Kidney epithelial cell (primary cell): ENCODE measurements at regions not wholly inside any gene's neighbourhood (a gene's known extent, or its start where the extent isn't known, plus 50 kb on each side); places are given as distances from the start of the nearest gene placed in this dataset.
"Not testable (repeated sequence)": the region's sequence is repeated elsewhere in the genome, so short reads cannot be mapped to it uniquely, and the experiment has no call there.

Experiments used
- DNase-seq: peaks from one replicate; pipeline ENCODE4 v3.0.0-alpha.2; 2010; ENCODE audit warnings: low read depth
- H3K27me3 ChIP-seq: 2 replicates; pipeline ENCODE4 v1.6.0; 2011; ENCODE audit warnings: low read length; ENCODE audit not compliant: control insufficient read depth, insufficient read depth
- H3K36me3 ChIP-seq: 2 replicates; pipeline ENCODE4 v1.5.1; 2011; ENCODE audit warnings: low read length; ENCODE audit not compliant: control insufficient read depth, insufficient read depth
- H3K4me3 ChIP-seq: 2 replicates; pipeline ENCODE4 v1.5.1; 2011; ENCODE audit warnings: low read depth, mild to moderate bottlenecking, control low read depth, low read length
- TF ChIP-seq, protein P1 (sequence below): IDR thresholded peaks from 2 replicates; pipeline ENCODE4 v1.5.1; 2011; ENCODE audit warnings: mild to moderate bottlenecking, moderate library complexity, low read length, control low read depth, inconsistent platforms; ENCODE audit not compliant: insufficient read depth, poor library complexity, severe bottlenecking

DNA sequence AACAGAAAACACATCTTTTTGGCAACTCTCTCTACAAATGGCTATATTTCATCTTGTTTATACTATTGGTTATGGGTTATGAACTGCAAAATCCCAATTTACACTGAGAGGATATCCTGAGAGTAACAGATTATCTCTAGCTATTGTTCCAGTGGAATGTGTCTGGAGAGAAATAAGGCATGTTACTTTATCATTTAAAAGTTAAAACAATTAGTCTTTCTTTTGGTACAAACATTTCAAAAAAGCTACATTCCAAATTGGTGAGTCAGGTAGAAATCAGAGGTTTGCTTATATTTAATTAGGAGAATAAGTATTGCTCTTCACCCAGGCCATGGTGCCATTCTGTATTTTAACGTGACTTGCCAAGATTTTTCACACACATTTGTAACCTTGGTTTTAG lies 411.6 kb downstream of the CCER1 start:
- TF ChIP-seq, protein P1, sequence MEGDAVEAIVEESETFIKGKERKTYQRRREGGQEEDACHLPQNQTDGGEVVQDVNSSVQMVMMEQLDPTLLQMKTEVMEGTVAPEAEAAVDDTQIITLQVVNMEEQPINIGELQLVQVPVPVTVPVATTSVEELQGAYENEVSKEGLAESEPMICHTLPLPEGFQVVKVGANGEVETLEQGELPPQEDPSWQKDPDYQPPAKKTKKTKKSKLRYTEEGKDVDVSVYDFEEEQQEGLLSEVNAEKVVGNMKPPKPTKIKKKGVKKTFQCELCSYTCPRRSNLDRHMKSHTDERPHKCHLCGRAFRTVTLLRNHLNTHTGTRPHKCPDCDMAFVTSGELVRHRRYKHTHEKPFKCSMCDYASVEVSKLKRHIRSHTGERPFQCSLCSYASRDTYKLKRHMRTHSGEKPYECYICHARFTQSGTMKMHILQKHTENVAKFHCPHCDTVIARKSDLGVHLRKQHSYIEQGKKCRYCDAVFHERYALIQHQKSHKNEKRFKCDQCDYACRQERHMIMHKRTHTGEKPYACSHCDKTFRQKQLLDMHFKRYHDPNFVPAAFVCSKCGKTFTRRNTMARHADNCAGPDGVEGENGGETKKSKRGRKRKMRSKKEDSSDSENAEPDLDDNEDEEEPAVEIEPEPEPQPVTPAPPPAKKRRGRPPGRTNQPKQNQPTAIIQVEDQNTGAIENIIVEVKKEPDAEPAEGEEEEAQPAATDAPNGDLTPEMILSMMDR = no peak
- no peak for DNase-seq
- Histone ChIP-seq H3K27me3 (no peaks in the 10 kb centered on the region), H3K36me3 (no peaks in the 10 kb centered on the region), H3K4me3 (no peak overlapping the region)

- not testable (repeated sequence) for H3K4me3 ChIP-seq, H3K36me3 ChIP-seq, DNase-seq, H3K27me3 ChIP-seq
Measured at GRCh38 chr12:90542852-90543251, 412.1 kb downstream of the CCER1 start.

- not testable (repeated sequence) for H3K36me3 ChIP-seq, H3K4me3 ChIP-seq, DNase-seq, H3K27me3 ChIP-seq
Measured at GRCh38 chr12:90533828-90534227, 421.1 kb downstream of the CCER1 start.

- no peak overlapping the region for H3K4me3 ChIP-seq
- DNase-seq = no peak
- TF ChIP-seq, protein P1 = no peak
Measured at GRCh38 chr12:90520002-90520734, 434.8 kb downstream of the CCER1 start.

GRCh38 chr12:90519285-90519684 lies 435.7 kb downstream of the CCER1 start:
- DNase-seq = no peak
- TF ChIP-seq, protein P1 = no peak
- Histone ChIP-seq H3K36me3 (no peaks in the 10 kb centered on the region), H3K4me3 (no peak overlapping the region), H3K27me3 (no peaks in the 10 kb centered on the region)

More at GRCh38 chr12:90520002-90520734, 434.8 kb downstream of the CCER1 start:
- no peaks in the 10 kb centered on the region for H3K27me3 ChIP-seq
- no peaks in the 10 kb centered on the region for H3K36me3 ChIP-seq

DNA sequence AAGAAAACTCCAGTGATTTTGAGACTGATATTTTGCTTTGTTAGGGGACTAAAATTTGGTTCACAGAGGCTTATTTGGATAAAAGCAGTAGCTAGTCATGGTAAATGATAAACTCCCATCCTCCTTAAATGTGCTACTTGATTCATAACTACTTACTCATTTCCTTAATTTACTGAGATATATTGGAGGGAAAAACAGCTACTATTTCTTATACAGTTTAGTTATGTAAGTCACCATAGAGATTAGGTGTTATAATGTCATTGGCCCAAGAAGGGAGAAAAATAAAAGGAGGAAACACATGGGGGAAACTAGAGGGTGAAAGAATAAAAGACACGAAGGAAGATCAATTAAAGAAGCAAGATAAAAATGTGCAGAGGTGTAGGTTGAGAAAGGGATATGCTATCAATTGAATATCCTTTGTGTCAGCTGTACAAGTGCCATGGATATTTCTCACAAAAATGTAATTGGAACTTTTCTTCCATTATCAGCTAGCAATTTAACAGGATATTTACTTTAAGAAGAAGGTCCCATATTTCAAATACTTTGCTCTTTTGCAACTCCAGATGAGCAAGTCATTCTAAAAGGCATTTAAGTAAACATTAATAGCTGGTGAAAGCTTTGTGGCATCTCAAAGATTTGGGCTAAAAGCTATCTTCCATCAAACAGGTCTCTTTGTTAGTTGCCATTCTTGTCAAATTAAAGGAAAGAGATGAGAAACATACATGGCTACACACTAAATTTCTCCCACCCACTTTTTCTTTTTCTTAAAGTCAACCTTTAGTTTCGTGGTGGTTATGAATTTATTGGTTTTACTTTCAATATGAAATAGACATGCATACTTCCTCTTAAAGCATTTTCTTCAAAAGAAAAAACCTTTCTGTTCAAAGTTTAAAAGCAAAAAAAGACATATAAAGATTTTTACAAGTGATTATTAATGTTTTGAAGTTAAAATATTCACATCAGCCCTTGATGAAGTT lies 439.5 kb downstream of the CCER1 start:
- no peak for DNase-seq
- no peaks in the 10 kb centered on the region for H3K27me3 ChIP-seq
- TF ChIP-seq, protein P1 = no peak
- no peak overlapping the region for H3K4me3 ChIP-seq
- H3K36me3 ChIP-seq = no peaks in the 10 kb centered on the region

DNA sequence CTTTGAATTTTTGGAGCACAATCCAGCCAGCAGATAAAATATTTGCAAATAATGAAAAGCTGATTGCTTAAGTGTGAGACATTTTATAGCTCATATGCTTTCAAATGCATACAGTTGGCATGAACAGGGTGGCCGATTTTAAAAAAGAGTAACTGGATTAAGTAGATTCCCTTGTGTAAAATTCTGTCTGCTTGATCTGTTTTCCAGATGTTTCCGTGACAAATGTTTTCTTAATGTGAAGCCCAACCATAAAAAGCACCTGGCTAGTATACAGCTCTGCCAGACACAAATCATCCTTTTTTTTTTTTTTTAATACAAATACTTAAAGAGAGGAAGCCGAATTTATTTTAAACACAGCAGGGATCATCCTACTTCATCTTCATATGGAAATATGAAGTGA lies 440.7 kb downstream of the CCER1 start:
- H3K4me3 ChIP-seq = no peak overlapping the region
- H3K36me3 ChIP-seq = no peaks in the 10 kb centered on the region
- no peaks in the 10 kb centered on the region for H3K27me3 ChIP-seq
- no peak for DNase-seq
- TF ChIP-seq, protein P1 = no peak
